B cell (primary cell): ENCODE measurements at regions not wholly inside any gene's neighbourhood (a gene's known extent, or its start where the extent isn't known, plus 50 kb on each side); places are given as distances from the start of the nearest gene placed in this dataset.

Experiments used
- ATAC-seq: fragments of 200-7000 bp; cut with Tn5 transposase; one replicate; pipeline ENCODE4 v1.10.0; 2021; ENCODE audit warnings: low read depth, mild to moderate bottlenecking, moderate number of reproducible peaks, moderate library complexity
- CTCF ChIA-PET: fragments of 350-600 bp; sonication (Branson Sonifier 250); formaldehyde crosslinking; loops from one replicate; lab custom pipeline; 2021; ENCODE audit warnings: antibody characterized with exemption, inconsistent platforms; lab: Charles Lee
- POLR2A ChIA-PET: fragments of 350-600 bp; sonication (Branson Sonifier 250); formaldehyde crosslinking; loops from one replicate; lab custom pipeline; 2021; ENCODE audit warnings: antibody characterized with exemption; lab: Charles Lee
- DNase-seq: peaks from one replicate; pipeline ENCODE4 v3.0.0; 2013
- H2AFZ ChIP-seq: 2 replicates; pipeline ENCODE4 v1.6.1; 2012; ENCODE audit warnings: mild to moderate bottlenecking, low read depth, low read length; ENCODE audit not compliant: insufficient read depth, poor library complexity, severe bottlenecking
- H3K27ac ChIP-seq, 2 donors: 1 replicate in 1 of 2; 2 replicates in 1 of 2; pipeline ENCODE4 v1.5.1; 2012 to 2013; ENCODE audit warnings: low read length in 2 of 2, mild to moderate bottlenecking in 2 of 2, moderate library complexity in 1 of 2
- H3K27me3 ChIP-seq, 4 experiments: fragments of 200-600 bp in 1 of 4; sonication (generic) in 1 of 4; replicated peaks in 1 of 4; 1 replicate in 2 of 4; 2 replicates in 2 of 4; pipeline versions ENCODE4 v1.6.1 to v1.7.0; 2013 to 2016; ENCODE audit warnings: low read length in 3 of 4, mild to moderate bottlenecking in 2 of 4, mixed read lengths in 1 of 4, moderate library complexity in 1 of 4; ENCODE audit not compliant: insufficient read depth in 4 of 4, control insufficient read depth in 3 of 4; ENCODE audit errors: control extremely low read depth in 1 of 4
- H3K36me3 ChIP-seq, 2 experiments: replicated peaks in 1 of 2; 1 replicate in 1 of 2; 2 replicates in 1 of 2; pipeline versions ENCODE4 v1.6.1 to v1.7.1; 2013; ENCODE audit warnings: low read length in 1 of 2; ENCODE audit not compliant: insufficient read depth in 2 of 2, control insufficient read depth in 1 of 2; ENCODE audit errors: control extremely low read depth in 1 of 2, extremely low read depth in 1 of 2
- H3K4me1 ChIP-seq, 2 donors: fragments of 200-600 bp in 1 of 2; sonication (generic) in 1 of 2; 1 replicate in 1 of 2; 2 replicates in 1 of 2; pipeline versions ENCODE4 v1.5.1 to v1.6.1; 2013 to 2017; ENCODE audit warnings: low read length in 2 of 2; ENCODE audit not compliant: control insufficient read depth in 2 of 2, insufficient read depth in 2 of 2
- H3K4me2 ChIP-seq: replicated peaks from 2 replicates; pipeline ENCODE3; 2012; ENCODE audit warnings: mild to moderate bottlenecking, low read depth, low read length; ENCODE audit not compliant: poor library complexity, severe bottlenecking
- H3K4me3 ChIP-seq, 5 experiments: fragments of 200-600 bp in 1 of 5; sonication (generic) in 1 of 5; 1 replicate in 3 of 5; 2 replicates in 2 of 5; pipeline versions ENCODE4 v1.5.1 to v1.7.0; 2011 to 2016; ENCODE audit warnings: low read length in 4 of 5, mild to moderate bottlenecking in 4 of 5, low read depth in 2 of 5, control low read depth in 1 of 5, moderate library complexity in 1 of 5; ENCODE audit not compliant: insufficient read depth in 1 of 5; ENCODE audit errors: control extremely low read depth in 1 of 5, extremely low read depth in 1 of 5
- H3K79me2 ChIP-seq: fragments of 200-600 bp; sonication (generic); one replicate; pipeline ENCODE4 v1.6.0; 2016; ENCODE audit warnings: low read length; ENCODE audit not compliant: control insufficient read depth, insufficient read depth
- H3K9ac ChIP-seq: fragments of 200-600 bp; sonication (generic); 2 replicates; pipeline ENCODE4 v1.6.1; 2017; ENCODE audit warnings: mild to moderate bottlenecking, low read length, moderate library complexity
- H3K9me3 ChIP-seq, 3 donors: one replicate each; pipeline versions ENCODE4 v1.6.1 to v1.7.1; 2013; ENCODE audit warnings: low read length in 2 of 3; ENCODE audit not compliant: control insufficient read depth in 2 of 3, insufficient read depth in 1 of 3; ENCODE audit errors: control extremely low read depth in 1 of 3
- H4K20me1 ChIP-seq: 2 replicates; pipeline ENCODE4 v1.6.0; 2012; ENCODE audit warnings: mild to moderate bottlenecking, low read length; ENCODE audit not compliant: insufficient read depth, control insufficient read depth, poor library complexity, severe bottlenecking
- H3K27ac Mint-ChIP-seq: one replicate; pipeline ENCODE4 v1.8.0; 2021; ENCODE audit warnings: mixed read lengths
- H3K27me3 Mint-ChIP-seq: one replicate; pipeline ENCODE4 v1.8.0; 2021; ENCODE audit warnings: mixed read lengths
- H3K4me1 Mint-ChIP-seq: one replicate; pipeline ENCODE4 v1.8.0; 2021; ENCODE audit warnings: mixed read lengths
- H3K4me3 Mint-ChIP-seq: one replicate; pipeline ENCODE4 v1.8.0; 2021; ENCODE audit warnings: mixed read lengths
- H3K9me3 Mint-ChIP-seq: one replicate; pipeline ENCODE4 v1.8.0; 2022; ENCODE audit warnings: mixed read lengths; ENCODE audit not compliant: insufficient read depth
- EZH2 ChIP-seq: IDR thresholded peaks from 2 replicates; pipeline ENCODE4 v1.6.1; 2012; ENCODE audit warnings: borderline replicate concordance, low read depth, mild to moderate bottlenecking, moderate library complexity, low read length; ENCODE audit not compliant: insufficient read depth, poor library complexity, severe bottlenecking
- WGBS: methylation state at CpG from one replicate; pipeline ENCODE4 v1.1.5; 2013; ENCODE audit warnings: missing lambda C conversion rate; ENCODE audit not compliant: insufficient coverage; 5-methylcytosine and 5-hydroxymethylcytosine counted together
- intact Hi-C: fragments of 100-400 bp; cut with micrococcal nuclease; formaldehyde crosslinking; loops from one replicate; pipeline ENCODE4 v1.10.0; 2022
- TF ChIP-seq, protein P1 (sequence below): fragments of 200-600 bp; IDR thresholded peaks from one replicate; pipeline ENCODE4 v1.8.0; 2022; ENCODE audit warnings: antibody characterized with exemption, mild to moderate bottlenecking

DNA sequence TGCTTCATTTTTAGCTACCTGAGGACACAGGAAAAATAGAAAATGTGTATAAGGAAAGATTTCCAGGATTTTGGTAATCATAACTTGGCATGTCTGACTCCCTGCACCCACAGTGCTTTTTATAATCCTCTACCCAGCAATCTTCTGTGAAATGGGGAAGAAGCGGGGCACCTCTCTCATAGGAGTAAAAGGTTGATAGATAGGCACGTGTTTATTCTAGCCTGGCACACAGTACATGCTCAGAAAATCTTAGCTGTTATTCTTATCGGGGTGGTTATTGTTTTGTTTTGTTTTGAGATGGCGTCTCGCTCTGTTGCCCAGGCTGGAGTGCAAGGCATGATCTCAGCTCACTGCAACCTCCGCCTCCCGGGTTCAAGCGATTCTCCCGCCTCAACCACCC is 87.7 kb upstream of the SALL4 start:
- Mint-ChIP-seq H3K27ac (no peak overlapping the region), H3K27me3 (no peaks in the 10 kb centered on the region), H3K4me3 (no peak overlapping the region), H3K4me1 (no peaks in the 10 kb centered on the region), H3K9me3 (no peaks in the 10 kb centered on the region)
- Histone ChIP-seq H3K79me2 (no peaks in the 10 kb centered on the region), H3K4me2 (no peak overlapping the region), H3K4me1 (no peaks in the 10 kb centered on the region), H3K27me3 (no peaks in the 10 kb centered on the region), H2AFZ (no peak overlapping the region), H4K20me1 (no peaks in the 10 kb centered on the region), H3K27ac (no peak overlapping the region), H3K36me3 (no peaks in the 10 kb centered on the region), H3K9ac (no peak overlapping the region), H3K9me3 (no peaks in the 10 kb centered on the region), H3K4me3 (no peak overlapping the region)
- TF ChIP-seq, protein P1, sequence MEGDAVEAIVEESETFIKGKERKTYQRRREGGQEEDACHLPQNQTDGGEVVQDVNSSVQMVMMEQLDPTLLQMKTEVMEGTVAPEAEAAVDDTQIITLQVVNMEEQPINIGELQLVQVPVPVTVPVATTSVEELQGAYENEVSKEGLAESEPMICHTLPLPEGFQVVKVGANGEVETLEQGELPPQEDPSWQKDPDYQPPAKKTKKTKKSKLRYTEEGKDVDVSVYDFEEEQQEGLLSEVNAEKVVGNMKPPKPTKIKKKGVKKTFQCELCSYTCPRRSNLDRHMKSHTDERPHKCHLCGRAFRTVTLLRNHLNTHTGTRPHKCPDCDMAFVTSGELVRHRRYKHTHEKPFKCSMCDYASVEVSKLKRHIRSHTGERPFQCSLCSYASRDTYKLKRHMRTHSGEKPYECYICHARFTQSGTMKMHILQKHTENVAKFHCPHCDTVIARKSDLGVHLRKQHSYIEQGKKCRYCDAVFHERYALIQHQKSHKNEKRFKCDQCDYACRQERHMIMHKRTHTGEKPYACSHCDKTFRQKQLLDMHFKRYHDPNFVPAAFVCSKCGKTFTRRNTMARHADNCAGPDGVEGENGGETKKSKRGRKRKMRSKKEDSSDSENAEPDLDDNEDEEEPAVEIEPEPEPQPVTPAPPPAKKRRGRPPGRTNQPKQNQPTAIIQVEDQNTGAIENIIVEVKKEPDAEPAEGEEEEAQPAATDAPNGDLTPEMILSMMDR = no peak
- no peak for TF ChIP-seq EZH2
- DNase-seq = no peak
- ATAC-seq = no peak
- ChIA-PET POLR2A (no interaction called here), CTCF (no interaction called here)
- intact Hi-C loops = no loop called here
- WGBS = 92% methylated on average over 7 of the region's 9 CpGs

GRCh38 chr20:51889466-51889865 is 87.1 kb upstream of the SALL4 start:
- Mint-ChIP-seq H3K27ac (no peak overlapping the region), H3K4me3 (no peak overlapping the region), H3K27me3 (no peaks in the 10 kb centered on the region), H3K9me3 (no peaks in the 10 kb centered on the region), H3K4me1 (no peaks in the 10 kb centered on the region)
- H3K4me3 ChIP-seq = no peak overlapping the region
- ATAC-seq = no peak
- no peaks in the 10 kb centered on the region for H3K4me1 ChIP-seq
- H3K4me2 ChIP-seq = no peak overlapping the region
- H3K27me3 ChIP-seq = no peaks in the 10 kb centered on the region
- no peak for DNase-seq
- no peak overlapping the region for H2AFZ ChIP-seq
- intact Hi-C loops = no loop called here
- no CpG with 5 or more reads among the region's 4 CpGs for WGBS
- H4K20me1 ChIP-seq = no peaks in the 10 kb centered on the region
- no peaks in the 10 kb centered on the region for H3K79me2 ChIP-seq
- H3K27ac ChIP-seq = no peak overlapping the region
- H3K9ac ChIP-seq = no peak overlapping the region
- POLR2A ChIA-PET = no interaction called here
- no peak for TF ChIP-seq EZH2
- H3K9me3 ChIP-seq = no peaks in the 10 kb centered on the region
- CTCF ChIA-PET = no interaction called here
- no peaks in the 10 kb centered on the region for H3K36me3 ChIP-seq
